PFSK-1 (cell line): ENCODE measurements at regions not wholly inside any gene's neighbourhood (a gene's known extent, or its start where the extent isn't known, plus 50 kb on each side); places are given as distances from the start of the nearest gene placed in this dataset.

Source experiments
- POLR2AphosphoS5 ChIP-seq: IDR thresholded peaks from 2 replicates; pipeline ENCODE4 v1.6.1; 2012; ENCODE audit warnings: low read depth, mild to moderate bottlenecking, control low read depth, low read length, moderate library complexity
- REST ChIP-seq, 2 experiments: IDR thresholded peaks; 2 replicates each; pipeline versions ENCODE4 v1.6.1 to v1.8.0; 2011 to 2012; ENCODE audit warnings: low read depth in 2 of 2, low read length in 2 of 2, control low read depth in 1 of 2, inconsistent platforms in 1 of 2, mild to moderate bottlenecking in 1 of 2, moderate library complexity in 1 of 2; ENCODE audit not compliant: insufficient read depth in 1 of 2
- TAF1 ChIP-seq: IDR thresholded peaks from 2 replicates; pipeline ENCODE4 v1.6.1; 2012; ENCODE audit warnings: low read length, control low read depth, borderline replicate concordance; ENCODE audit not compliant: insufficient read depth

DNA sequence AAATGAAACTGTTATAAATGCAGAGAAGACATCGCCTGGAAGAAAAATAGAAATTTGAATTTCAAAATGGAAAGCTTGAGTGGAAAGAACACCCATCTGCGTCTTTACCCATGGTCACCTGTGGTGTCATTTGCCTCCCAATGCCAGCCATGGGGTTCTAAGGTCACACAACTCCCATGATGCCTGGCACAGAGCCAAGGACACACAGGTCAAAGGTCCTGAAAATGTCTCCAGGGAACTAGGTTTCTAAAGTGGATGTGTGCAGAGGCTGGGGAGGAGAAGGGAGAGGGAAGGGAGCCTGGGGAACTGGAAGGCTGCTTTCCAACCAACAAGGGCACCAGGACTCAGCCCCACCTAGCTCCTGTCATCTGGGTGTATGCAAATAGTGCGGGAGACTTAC, 724.0 kb upstream of the TMEM132C start:
- TF ChIP-seq REST (IDR thresholded peaks at IDR 0.05; ENCODE audit: insufficient read depth in 1 of 2, low read depth in 2 of 2, low read length in 2 of 2): no peak
- TF ChIP-seq TAF1: no peak
- no peak for TF ChIP-seq POLR2AphosphoS5
